NCI-H146 (cell line): ENCODE measurements at regions not wholly inside any gene's neighbourhood (a gene's known extent, or its start where the extent isn't known, plus 50 kb on each side); places are given as distances from the start of the nearest gene placed in this dataset.
"Not testable (repeated sequence)": the region's sequence is repeated elsewhere in the genome, so short reads cannot be mapped to it uniquely, and the experiment has no call there.

Experiments used
- DNase-seq: peaks from one replicate; lab custom pipeline; 2025; lab: John Stamatoyannopoulos, UW

- no peak for DNase-seq
These were observed 474.2 kb upstream of the CHRM3 start for GRCh38 chr1:238912148-238912547.

- DNase-seq = not testable (repeated sequence)
These were observed 483.6 kb upstream of the CHRM3 start for GRCh38 chr1:238902752-238903151.

- DNase-seq = no peak
These were observed 486.0 kb upstream of the CHRM3 start for GRCh38 chr1:238900334-238900865.

- DNase-seq = no peak
These were observed 487.5 kb upstream of the CHRM3 start for GRCh38 chr1:238898856-238899255.

GRCh38 chr1:238895911-238896310 is 490.5 kb upstream of the CHRM3 start:
- no peak for DNase-seq

GRCh38 chr1:238892612-238893011 is 493.8 kb upstream of the CHRM3 start:
- DNase-seq = no peak

GRCh38 chr1:238861342-238862066 is 524.9 kb upstream of the CHRM3 start:
- DNase-seq = no peak

- DNase-seq = no peak
These were observed 552.4 kb upstream of the CHRM3 start for GRCh38 chr1:238833919-238834318.

GRCh38 chr1:238832106-238832505 is 554.3 kb upstream of the CHRM3 start:
- DNase-seq = no peak

- no peak for DNase-seq
These were observed 556.2 kb upstream of the CHRM3 start for GRCh38 chr1:238830036-238830611.

GRCh38 chr1:238826891-238827290 is 559.5 kb upstream of the CHRM3 start:
- no peak for DNase-seq

- no peak for DNase-seq
These were observed 563.0 kb upstream of the CHRM3 start for GRCh38 chr1:238823416-238823815.

GRCh38 chr1:238811211-238811879 is 575.0 kb upstream of the CHRM3 start:
- DNase-seq = no peak

GRCh38 chr1:238790882-238791281 is 595.5 kb upstream of the CHRM3 start:
- DNase-seq = no peak

- no peak for DNase-seq
These were observed 596.3 kb upstream of the CHRM3 start for GRCh38 chr1:238789916-238790667.

GRCh38 chr1:238787471-238787870 is 598.9 kb upstream of the CHRM3 start:
- no peak for DNase-seq

GRCh38 chr1:238783633-238784032 is 602.7 kb upstream of the CHRM3 start:
- DNase-seq = no peak

- DNase-seq = no peak
These were observed 606.7 kb upstream of the CHRM3 start for GRCh38 chr1:238779716-238780115.

- no peak for DNase-seq
These were observed 608.3 kb upstream of the CHRM3 start for GRCh38 chr1:238778113-238778512.

- no peak for DNase-seq
These were observed 608.8 kb upstream of the CHRM3 start for GRCh38 chr1:238777551-238777950.

- DNase-seq = no peak
These were observed 610.2 kb upstream of the CHRM3 start for GRCh38 chr1:238776126-238776525.

- DNase-seq = no peak
These were observed 614.0 kb upstream of the CHRM3 start for GRCh38 chr1:238772322-238772721.
